Motor neuron (in vitro differentiated cells): ENCODE measurements at regions not wholly inside any gene's neighbourhood (a gene's known extent, or its start where the extent isn't known, plus 50 kb on each side); places are given as distances from the start of the nearest gene placed in this dataset.

ENCODE experiments used
- ATAC-seq, 8 experiments: fragments of 200-7000 bp; cut with Tn5 transposase; replicated peaks in 6 of 8; 2 replicates each; pipeline ENCODE4 v1.8.0; 2021; ENCODE audit warnings: mild to moderate bottlenecking in 8 of 8, moderate library complexity in 8 of 8
- H3K27ac ChIP-seq, 2 donors: fragments of 250-450 bp; sonication (Bioruptor Pico); 2 replicates each; pipeline ENCODE4 v1.9.0; 2021; ENCODE audit warnings: antibody characterized with exemption in 2 of 2, mild to moderate bottlenecking in 2 of 2, moderate library complexity in 1 of 2
- H3K4me1 ChIP-seq, 2 donors: fragments of 250-450 bp; sonication (Bioruptor Pico); replicated peaks in 1 of 2; 2 replicates each; pipeline ENCODE4 v1.6.1; 2021; ENCODE audit warnings: antibody characterized with exemption in 2 of 2, mild to moderate bottlenecking in 2 of 2, moderate library complexity in 1 of 2
- H3K4me3 ChIP-seq, 5 donors: fragments of 250-450 bp; sonication (Bioruptor Pico); 2 replicates each; pipeline ENCODE4 v1.9.0; 2021; ENCODE audit warnings: antibody characterized with exemption in 5 of 5, mild to moderate bottlenecking in 5 of 5, moderate library complexity in 4 of 5
- WGBS, 10 experiments: fragments of 450-650 bp; shearing (Covaris generic); methylation state at CpG; one replicate each; pipeline ENCODE4 v1.0.0; 2022; 5-methylcytosine and 5-hydroxymethylcytosine counted together
- in situ Hi-C, 9 experiments: fragments of 400-800 bp; cut with MboI; loops; one replicate each; pipeline ENCODE4 v1.15.0; 2021; ENCODE audit warnings: low sequenced_read_pairs in 9 of 9, low pct_unique_long_range_greater_than_20kb in 2 of 9; ENCODE audit not compliant: unreplicated experiment in 9 of 9

GRCh38 chr4:63460075-63460474 is 949.2 kb downstream of the TECRL start:
- 14 to 80% methylated on average over 1 of the region's 2 CpGs; no CpG with 5 or more reads in 8 of the 10 experiments for WGBS, 10 experiments
- ATAC-seq, result no peak
- no peak overlapping the region for H3K4me3 ChIP-seq
- in situ Hi-C loops, result no loop called here
- H3K27ac ChIP-seq, result no peak overlapping the region
- no peaks in the 10 kb centered on the region for H3K4me1 ChIP-seq

GRCh38 chr4:63459329-63459728 is 949.9 kb downstream of the TECRL start:
- 8 to 88% (median 43%) methylated on average over 1 to 2 of the region's 2 CpGs; no CpG with 5 or more reads in 1 of the 10 experiments for WGBS, 10 experiments
- Histone ChIP-seq H3K4me1 (no peaks in the 10 kb centered on the region), H3K4me3 (no peak overlapping the region), H3K27ac (no peak overlapping the region)
- no peak for ATAC-seq
- in situ Hi-C loops, result no loop called here

GRCh38 chr4:63458010-63458409 is 951.2 kb downstream of the TECRL start:
- H3K27ac ChIP-seq, result no peak overlapping the region
- in situ Hi-C loops, result no loop called here
- ATAC-seq, result no peak
- H3K4me1 ChIP-seq, result no peaks in the 10 kb centered on the region
- 0 to 100% (median 61%) methylated on average over 1 of the region's 1 CpG for WGBS, 10 experiments
- no peak overlapping the region for H3K4me3 ChIP-seq

- no peak for ATAC-seq
- H3K4me3 ChIP-seq, result no peak overlapping the region
- H3K27ac ChIP-seq, result no peak overlapping the region
- H3K4me1 ChIP-seq, result no peaks in the 10 kb centered on the region
- in situ Hi-C loops, result no loop called here
Measured at GRCh38 chr4:63440236-63440635, 969.0 kb downstream of the TECRL start.

DNA sequence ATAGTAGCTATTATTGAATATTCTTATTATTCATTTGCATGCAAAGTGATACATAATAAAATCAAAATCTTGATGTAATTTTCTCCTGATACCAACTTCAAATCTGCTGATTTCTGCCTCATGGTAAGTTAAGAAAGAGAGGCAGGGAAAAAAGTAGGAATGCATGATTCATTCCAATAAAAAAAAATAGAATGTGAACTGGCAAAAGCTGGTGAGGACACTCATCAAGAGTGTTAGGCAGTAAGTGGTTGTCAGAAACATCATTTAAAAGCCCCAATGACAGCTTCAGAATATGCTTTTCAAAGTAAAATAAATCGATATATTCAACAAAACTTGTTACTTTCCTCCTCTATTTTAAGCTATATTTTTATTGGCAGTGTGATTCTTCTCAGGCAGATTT is 979.1 kb downstream of the TECRL start:
- 0 to 100% (median 42%) methylated on average over 1 of the region's 1 CpG; no CpG with 5 or more reads in 2 of the 10 experiments for WGBS, 10 experiments
- Histone ChIP-seq H3K4me1 (no peaks in the 10 kb centered on the region), H3K4me3 (no peak overlapping the region), H3K27ac (no peak overlapping the region)
- in situ Hi-C loops, result no loop called here
- no peak for ATAC-seq

GRCh38 chr4:63396269-63396668 is 1013.0 kb downstream of the TECRL start:
- H3K27ac ChIP-seq, result no peak overlapping the region
- no peaks in the 10 kb centered on the region for H3K4me1 ChIP-seq
- no peak overlapping the region for H3K4me3 ChIP-seq
- WGBS, 10 experiments, result 0 to 100% (median 31%) methylated on average over 1 to 4 of the region's 4 CpGs; no CpG with 5 or more reads in 2 of the 10 experiments
- in situ Hi-C loops, result no loop called here
- ATAC-seq, result no peak

DNA sequence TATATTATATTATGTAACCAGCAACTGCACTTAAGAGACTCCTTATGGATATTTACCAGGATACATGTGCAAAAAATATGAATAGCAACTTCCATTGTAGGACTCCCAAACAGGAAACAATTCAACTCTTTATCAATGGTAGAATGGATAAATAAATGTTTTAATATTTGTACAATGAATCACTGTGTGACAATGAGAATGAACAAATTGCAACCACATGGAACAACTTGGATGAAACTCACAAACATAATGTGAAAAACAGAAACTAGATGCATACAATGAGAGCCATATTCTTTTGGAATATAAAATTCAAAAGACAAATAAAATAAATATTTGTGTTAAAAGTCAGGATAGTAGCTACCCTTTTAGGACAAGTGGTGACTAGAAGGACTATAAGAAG is 1015.7 kb downstream of the TECRL start:
- in situ Hi-C loops, result no loop called here
- no peak overlapping the region for H3K27ac ChIP-seq
- no peaks in the 10 kb centered on the region for H3K4me1 ChIP-seq
- H3K4me3 ChIP-seq, result no peak overlapping the region
- no peak for ATAC-seq

GRCh38 chr4:63379750-63380522 is 1029.3 kb downstream of the TECRL start:
- in situ Hi-C loops, result no loop called here
- Histone ChIP-seq H3K4me3 (no peak overlapping the region), H3K4me1 (no peaks in the 10 kb centered on the region), H3K27ac (no peak overlapping the region)
- no peak for ATAC-seq
- 17 to 100% (median 80%) methylated on average over 1 to 5 of the region's 8 CpGs; no CpG with 5 or more reads in 1 of the 10 experiments for WGBS, 10 experiments

GRCh38 chr4:63371001-63371400 is 1038.2 kb downstream of the TECRL start:
- H3K4me3 ChIP-seq, result no peak overlapping the region
- no peaks in the 10 kb centered on the region for H3K4me1 ChIP-seq
- no peak for ATAC-seq
- in situ Hi-C loops, result no loop called here
- no peak overlapping the region for H3K27ac ChIP-seq

DNA sequence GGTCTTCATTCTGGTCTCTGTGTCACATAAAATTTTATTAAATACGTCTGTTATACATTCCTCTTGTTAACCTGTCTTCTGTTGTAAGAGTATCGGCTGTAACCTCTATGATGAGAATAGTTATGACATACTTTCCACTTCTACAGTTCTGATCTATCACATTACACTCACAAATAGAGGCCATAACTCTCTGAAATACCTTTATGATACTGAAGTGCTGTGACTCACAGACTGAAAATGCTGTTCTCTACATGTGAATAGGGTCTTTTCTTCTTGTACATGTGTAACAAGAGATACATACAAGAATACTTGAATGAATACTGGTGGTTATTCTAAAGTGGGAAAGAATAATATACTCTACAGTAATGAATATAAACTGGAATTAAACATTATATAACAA is 1047.6 kb downstream of the TECRL start:
- WGBS, 10 experiments, result 0 to 100% (median 69%) methylated on average over 1 to 2 of the region's 2 CpGs; no CpG with 5 or more reads in 2 of the 10 experiments
- in situ Hi-C loops, result no loop called here
- Histone ChIP-seq H3K4me3 (no peak overlapping the region), H3K27ac (no peak overlapping the region), H3K4me1 (no peaks in the 10 kb centered on the region)
- peak in 1 of 8 experiments; percentile 37 for ATAC-seq

- in situ Hi-C loops, result no loop called here
- no peak overlapping the region for H3K4me3 ChIP-seq
- H3K4me1 ChIP-seq, result no peaks in the 10 kb centered on the region
- ATAC-seq, result no peak
- no peak overlapping the region for H3K27ac ChIP-seq
- 4 to 100% (median 69%) methylated on average over 1 to 3 of the region's 3 CpGs for WGBS, 10 experiments
Measured at GRCh38 chr4:63361066-63361465, 1048.2 kb downstream of the TECRL start.

- H3K4me1 ChIP-seq, result no peaks in the 10 kb centered on the region
- H3K27ac ChIP-seq, result no peak overlapping the region
- in situ Hi-C loops, result no loop called here
- no peak overlapping the region for H3K4me3 ChIP-seq
- 23 to 100% (median 86%) methylated on average over 1 to 7 of the region's 21 CpGs; no CpG with 5 or more reads in 2 of the 10 experiments for WGBS, 10 experiments
- no peak for ATAC-seq
Measured at GRCh38 chr4:63349674-63350025, 1059.6 kb downstream of the TECRL start.

DNA sequence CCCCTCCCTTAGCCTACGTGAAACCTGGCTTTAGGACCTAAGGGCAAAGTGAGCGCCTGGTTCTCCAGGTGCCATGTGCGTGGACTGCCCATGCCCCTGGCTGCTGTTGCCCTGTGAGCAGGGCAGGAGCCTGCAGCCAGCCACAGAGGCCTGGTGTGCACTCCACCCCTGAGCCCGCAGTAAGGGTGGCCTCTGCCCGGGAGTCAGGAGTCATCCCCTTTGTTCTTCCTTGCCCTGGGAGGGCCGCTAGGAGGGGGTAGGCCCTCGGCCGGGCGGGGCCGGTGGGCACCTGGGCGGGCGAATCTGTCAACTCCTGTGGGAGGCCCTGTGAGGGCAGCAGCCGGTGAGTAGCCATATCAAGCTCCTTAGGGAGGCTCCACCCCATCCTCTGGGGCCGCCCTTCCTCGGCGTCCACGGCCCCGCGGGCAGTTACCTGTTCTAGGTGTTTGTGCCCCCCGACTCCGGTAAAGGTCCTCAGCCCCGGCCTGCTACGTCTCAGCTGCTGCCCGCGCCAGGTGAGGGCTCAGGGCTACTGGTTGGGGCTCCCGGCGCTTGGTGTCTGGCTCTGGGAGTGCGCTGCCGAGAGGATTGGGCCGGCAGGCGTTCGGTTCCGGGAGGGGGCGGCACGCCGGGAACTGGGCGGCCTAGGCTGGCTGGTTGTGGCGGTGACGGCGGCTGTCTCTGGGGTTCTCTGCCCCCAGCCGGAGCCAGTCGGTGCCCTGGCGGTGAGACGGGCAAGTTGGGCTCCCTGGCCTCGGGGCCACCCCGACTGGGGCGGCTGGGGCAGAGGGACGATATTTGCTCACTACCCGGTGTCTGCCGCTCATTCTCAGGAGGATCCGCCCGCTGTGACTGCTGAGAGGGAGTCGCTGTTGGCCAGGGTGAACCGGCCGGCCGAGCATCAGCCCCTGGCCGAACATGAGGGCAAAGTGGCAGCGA is 1060.2 kb downstream of the TECRL start:
- in situ Hi-C loops, result no loop called here

More for the DNA sequence above, 1060.2 kb downstream of the TECRL start:
- no CpG with 5 or more reads among the region's 58 CpGs for WGBS, 10 experiments
- Histone ChIP-seq H3K27ac (no peak overlapping the region), H3K4me3 (no peak overlapping the region), H3K4me1 (no peaks in the 10 kb centered on the region)
- ATAC-seq, result no peak
